ENCODE measurements at regions not wholly inside any gene's neighbourhood (a gene's known extent, or its start where the extent isn't known, plus 50 kb on each side); places are given as distances from the start of the nearest gene placed in this dataset.

DNA sequence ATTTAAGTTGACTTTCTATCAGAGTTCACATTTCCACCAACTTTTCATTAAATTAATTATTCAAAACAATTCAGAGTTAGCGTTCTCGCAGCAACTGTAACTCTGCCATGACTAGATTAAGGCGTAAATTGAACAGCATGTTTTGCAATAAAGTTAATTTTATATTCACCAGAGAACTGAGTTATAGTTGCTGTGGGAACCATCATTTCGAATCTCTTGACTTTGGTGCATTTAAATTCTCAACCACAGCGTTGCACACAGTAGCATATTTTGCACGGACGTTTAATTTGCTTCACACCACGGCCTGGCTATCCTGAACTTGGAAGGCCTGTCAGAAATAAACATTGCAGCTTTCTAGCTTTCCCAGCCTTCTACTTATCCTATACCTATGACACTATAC is 144.3 kb upstream of the WWC1 start:
- no peak overlapping the region for H3K4me2 ChIP-seq (ENCODE audit: low read length)
- whole genome bisulfite sequencing (ENCODE audit: extremely low coverage, insufficient coverage, insufficient read length): no CpG with 5 or more reads among the region's 8 CpGs

GRCh38 chr5:168147568-168148360 is 143.7 kb upstream of the WWC1 start:
- Histone ChIP-seq H3K23ac (ENCODE audit: low read length) (no peak overlapping the region), H3K27me3 (ENCODE audit: insufficient read depth, low read length) (no peaks in the 10 kb centered on the region), H3K36me3 (ENCODE audit: control insufficient read depth in 1 of 2, insufficient read depth in 2 of 2, low read length in 2 of 2) (no peaks in the 10 kb centered on the region), H2AFZ (ENCODE audit: insufficient read depth, low read length, poor library complexity) (no peak overlapping the region), H2BK120ac (ENCODE audit: insufficient read depth, low read length, poor library complexity) (no peak overlapping the region), H3K18ac (ENCODE audit: low read length) (no peak overlapping the region), H3K27ac (ENCODE audit: low read depth, low read length) (no peak overlapping the region), H3K4me3 (ENCODE audit: low read depth, low read length) (no peak overlapping the region), H3K79me1 (ENCODE audit: low read length) (no peaks in the 10 kb centered on the region), H4K8ac (ENCODE audit: low read depth, low read length) (no peak overlapping the region), H2AK5ac (ENCODE audit: low read length) (no peak overlapping the region), H3K9me3 (ENCODE audit: insufficient read depth, low read depth, low read length) (peaks cover 1% of the 10 kb centered on the region), H2BK12ac (ENCODE audit: low read length) (no peak overlapping the region), H2BK5ac (ENCODE audit: low read depth, low read length, poor library complexity) (no peak overlapping the region), H3K4me2 (ENCODE audit: low read length) (no peak overlapping the region), H3K79me2 (ENCODE audit: control insufficient read depth, insufficient read depth, low read length, poor library complexity) (no peaks in the 10 kb centered on the region), H4K12ac (ENCODE audit: low read depth, low read length) (no peak overlapping the region), H4K91ac (ENCODE audit: low read depth, low read length) (no peak overlapping the region), H3K4me1 (ENCODE audit: control insufficient read depth in 1 of 2, insufficient read depth in 2 of 2, low read length in 2 of 2) (no peaks in the 10 kb centered on the region), H3K9ac (ENCODE audit: low read length) (no peak overlapping the region), H3K4ac (ENCODE audit: low read depth, low read length) (no peak overlapping the region), H3K14ac (ENCODE audit: low read length) (no peak overlapping the region)
- WGBS (ENCODE audit: extremely low coverage, insufficient coverage, insufficient read length): no CpG with 5 or more reads among the region's 10 CpGs
- no peak for DNase-seq

More for the DNA sequence above, 144.3 kb upstream of the WWC1 start:
- no peak overlapping the region for H4K91ac ChIP-seq (ENCODE audit: low read depth, low read length)
- no peak overlapping the region for H2BK12ac ChIP-seq (ENCODE audit: low read length)
- no peak overlapping the region for H3K4ac ChIP-seq (ENCODE audit: low read depth, low read length)
- no peak overlapping the region for H3K23ac ChIP-seq (ENCODE audit: low read length)
- H3K4me3 ChIP-seq (ENCODE audit: low read depth, low read length): no peak overlapping the region
- no peak overlapping the region for H4K8ac ChIP-seq (ENCODE audit: low read depth, low read length)
- H2BK120ac ChIP-seq (ENCODE audit: insufficient read depth, low read length, poor library complexity): no peak overlapping the region
- H3K36me3 ChIP-seq (ENCODE audit: control insufficient read depth in 1 of 2, insufficient read depth in 2 of 2, low read length in 2 of 2): no peaks in the 10 kb centered on the region
- H3K9ac ChIP-seq (ENCODE audit: low read length): no peak overlapping the region
- H3K9me3 ChIP-seq (ENCODE audit: insufficient read depth, low read depth, low read length): peaks cover 1% of the 10 kb centered on the region
- H3K4me1 ChIP-seq (ENCODE audit: control insufficient read depth in 1 of 2, insufficient read depth in 2 of 2, low read length in 2 of 2): no peaks in the 10 kb centered on the region
- no peak overlapping the region for H2BK5ac ChIP-seq (ENCODE audit: low read depth, low read length, poor library complexity)
- no peaks in the 10 kb centered on the region for H3K79me1 ChIP-seq (ENCODE audit: low read length)
- H3K18ac ChIP-seq (ENCODE audit: low read length): no peak overlapping the region
- H2AK5ac ChIP-seq (ENCODE audit: low read length): no peak overlapping the region
- no peaks in the 10 kb centered on the region for H3K27me3 ChIP-seq (ENCODE audit: insufficient read depth, low read length)
- no peaks in the 10 kb centered on the region for H3K79me2 ChIP-seq (ENCODE audit: control insufficient read depth, insufficient read depth, low read length, poor library complexity)
- DNase-seq: no peak
- no peak overlapping the region for H3K14ac ChIP-seq (ENCODE audit: low read length)
- no peak overlapping the region for H2AFZ ChIP-seq (ENCODE audit: insufficient read depth, low read length, poor library complexity)
- H3K27ac ChIP-seq (ENCODE audit: low read depth, low read length): no peak overlapping the region
- no peak overlapping the region for H4K12ac ChIP-seq (ENCODE audit: low read depth, low read length)

GRCh38 chr5:168151041-168151440 is 140.4 kb upstream of the WWC1 start:
- no peak overlapping the region for H4K12ac ChIP-seq (ENCODE audit: low read depth, low read length)
- H3K23ac ChIP-seq (ENCODE audit: low read length): no peak overlapping the region
- H3K4me3 ChIP-seq (ENCODE audit: low read depth, low read length): no peak overlapping the region
- no peak overlapping the region for H2BK5ac ChIP-seq (ENCODE audit: low read depth, low read length, poor library complexity)
- no peak overlapping the region for H3K27ac ChIP-seq (ENCODE audit: low read depth, low read length)
- no peak overlapping the region for H2BK120ac ChIP-seq (ENCODE audit: insufficient read depth, low read length, poor library complexity)
- no peak for DNase-seq
- no peaks in the 10 kb centered on the region for H3K36me3 ChIP-seq (ENCODE audit: control insufficient read depth in 1 of 2, insufficient read depth in 2 of 2, low read length in 2 of 2)
- H3K79me1 ChIP-seq (ENCODE audit: low read length): no peaks in the 10 kb centered on the region
- no peak overlapping the region for H3K18ac ChIP-seq (ENCODE audit: low read length)
- H4K8ac ChIP-seq (ENCODE audit: low read depth, low read length): no peak overlapping the region
- H3K9me3 ChIP-seq (ENCODE audit: insufficient read depth, low read depth, low read length): peaks cover 1% of the 10 kb centered on the region
- H3K4ac ChIP-seq (ENCODE audit: low read depth, low read length): no peak overlapping the region
- no peak overlapping the region for H2BK12ac ChIP-seq (ENCODE audit: low read length)
- no CpG with 5 or more reads among the region's 6 CpGs for WGBS (ENCODE audit: extremely low coverage, insufficient coverage, insufficient read length)
- H2AK5ac ChIP-seq (ENCODE audit: low read length): no peak overlapping the region
- H3K79me2 ChIP-seq (ENCODE audit: control insufficient read depth, insufficient read depth, low read length, poor library complexity): no peaks in the 10 kb centered on the region
- H3K27me3 ChIP-seq (ENCODE audit: insufficient read depth, low read length): no peaks in the 10 kb centered on the region
- peaks cover 6 to 9% of the 10 kb centered on the region in 2 experiments for H3K4me1 ChIP-seq (ENCODE audit: control insufficient read depth in 1 of 2, insufficient read depth in 2 of 2, low read length in 2 of 2)
- no peak overlapping the region for H3K4me2 ChIP-seq (ENCODE audit: low read length)
- no peak overlapping the region for H2AFZ ChIP-seq (ENCODE audit: insufficient read depth, low read length, poor library complexity)
- H3K14ac ChIP-seq (ENCODE audit: low read length): no peak overlapping the region
- no peak overlapping the region for H3K9ac ChIP-seq (ENCODE audit: low read length)
- H4K91ac ChIP-seq (ENCODE audit: low read depth, low read length): no peak overlapping the region

DNA sequence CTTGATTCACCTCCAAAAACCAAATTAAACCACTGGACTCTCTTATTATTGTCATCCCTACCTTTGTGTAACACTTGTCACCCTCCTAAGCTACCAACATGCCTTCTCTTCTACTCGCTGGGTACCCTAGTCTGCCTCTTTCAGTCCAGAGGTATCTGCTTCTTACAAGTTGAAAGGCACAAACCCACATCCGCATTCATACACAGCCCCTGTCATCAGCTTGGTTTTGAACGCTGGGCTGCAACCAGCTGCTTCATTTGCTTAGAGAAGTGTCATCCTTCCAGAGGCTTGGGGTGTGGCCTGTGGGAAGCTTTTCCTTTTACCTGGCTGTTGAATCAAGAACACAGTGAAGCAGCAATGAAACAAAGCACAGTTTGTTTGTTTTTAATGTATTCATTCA is 138.8 kb upstream of the WWC1 start:
- H2BK5ac ChIP-seq (ENCODE audit: low read depth, low read length, poor library complexity): no peak overlapping the region
- H3K4me3 ChIP-seq (ENCODE audit: low read depth, low read length): no peak overlapping the region
- no peak overlapping the region for H3K9ac ChIP-seq (ENCODE audit: low read length)
- H4K12ac ChIP-seq (ENCODE audit: low read depth, low read length): no peak overlapping the region
- peak overlapping the region; percentile 23 for H4K8ac ChIP-seq (ENCODE audit: low read depth, low read length)
- peaks cover 1% of the 10 kb centered on the region for H3K9me3 ChIP-seq (ENCODE audit: insufficient read depth, low read depth, low read length)
- H3K14ac ChIP-seq (ENCODE audit: low read length): no peak overlapping the region
- H3K4me1 ChIP-seq (ENCODE audit: control insufficient read depth in 1 of 2, insufficient read depth in 2 of 2, low read length in 2 of 2): peaks cover 6 to 9% of the 10 kb centered on the region in 2 experiments
- no peak overlapping the region for H2BK12ac ChIP-seq (ENCODE audit: low read length)
- H4K91ac ChIP-seq (ENCODE audit: low read depth, low read length): no peak overlapping the region
- H3K36me3 ChIP-seq (ENCODE audit: control insufficient read depth in 1 of 2, insufficient read depth in 2 of 2, low read length in 2 of 2): no peaks in the 10 kb centered on the region
- no peak overlapping the region for H2BK120ac ChIP-seq (ENCODE audit: insufficient read depth, low read length, poor library complexity)
- H2AK5ac ChIP-seq (ENCODE audit: low read length): no peak overlapping the region
- H3K23ac ChIP-seq (ENCODE audit: low read length): no peak overlapping the region
- H3K27ac ChIP-seq (ENCODE audit: low read depth, low read length): no peak overlapping the region
- H3K27me3 ChIP-seq (ENCODE audit: insufficient read depth, low read length): no peaks in the 10 kb centered on the region
- H3K4me2 ChIP-seq (ENCODE audit: low read length): no peak overlapping the region
- no peak overlapping the region for H2AFZ ChIP-seq (ENCODE audit: insufficient read depth, low read length, poor library complexity)
- no CpG with 5 or more reads among the region's 3 CpGs for WGBS (ENCODE audit: extremely low coverage, insufficient coverage, insufficient read length)
- no peak overlapping the region for H3K4ac ChIP-seq (ENCODE audit: low read depth, low read length)
- DNase-seq: no peak
- H3K18ac ChIP-seq (ENCODE audit: low read length): no peak overlapping the region
- no peaks in the 10 kb centered on the region for H3K79me2 ChIP-seq (ENCODE audit: control insufficient read depth, insufficient read depth, low read length, poor library complexity)
- no peaks in the 10 kb centered on the region for H3K79me1 ChIP-seq (ENCODE audit: low read length)

Data from trophoblast cell (in vitro differentiated cells and primary cell).